ENCODE measurements at regions not wholly inside any gene's neighbourhood (a gene's known extent, or its start where the extent isn't known, plus 50 kb on each side); places are given as distances from the start of the nearest gene placed in this dataset.

DNA sequence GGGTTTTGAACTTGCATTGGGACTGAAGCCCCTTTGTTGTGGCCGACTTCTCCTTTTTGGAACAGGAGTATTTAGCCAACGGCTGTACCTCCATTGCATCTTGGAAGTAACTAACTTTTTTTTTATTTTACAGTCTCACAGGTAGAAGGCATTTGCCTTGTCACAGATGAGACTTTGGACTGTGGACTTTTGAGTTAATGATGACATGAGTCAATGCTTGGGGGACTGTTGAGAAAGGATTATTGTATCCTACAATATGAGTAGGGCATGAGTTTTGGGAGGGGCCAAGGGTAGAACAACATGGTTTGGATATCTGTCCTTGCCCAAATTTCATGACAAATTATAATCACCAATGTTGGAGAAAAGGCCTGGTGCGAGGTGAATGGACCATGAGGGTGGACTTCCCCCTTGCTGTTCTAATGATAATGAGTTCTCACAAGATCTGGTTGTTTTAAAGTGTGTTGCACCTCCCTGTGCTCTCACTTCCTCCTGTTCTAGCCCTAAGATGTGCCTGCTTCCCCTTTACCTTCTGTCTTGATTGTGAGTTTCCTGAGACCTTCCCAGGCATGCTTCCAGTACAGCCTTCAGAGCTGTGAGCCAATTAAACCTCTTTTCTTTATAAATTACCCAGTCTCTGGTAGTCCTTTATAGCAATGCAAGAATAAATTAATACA is 1269.4 kb upstream of the CHAC2 start:
- H3K27ac ChIP-seq (ENCODE audit: low read depth, low read length, poor library complexity, severe bottlenecking): no peak overlapping the region
- ChIA-PET CTCF (no interaction called here), POLR2A (ENCODE audit: low non-redundant PET) (no interaction called here)
- H3K36me3 ChIP-seq (ENCODE audit: insufficient read depth, low read length, poor library complexity, severe bottlenecking): no peaks in the 10 kb centered on the region
- H3K4me1 ChIP-seq (ENCODE audit: insufficient read depth, low read length, poor library complexity, severe bottlenecking): no peaks in the 10 kb centered on the region
- intact Hi-C loops (cut with micrococcal nuclease; ENCODE audit: unreplicated experiment): no loop called here
- no peaks in the 10 kb centered on the region for H3K27me3 ChIP-seq (replicated peaks; ENCODE audit: insufficient read depth, low read depth, low read length, poor library complexity)
- BruUV-seq (replicated peaks): no TSS peak
- no peak overlapping the region for H3K4me3 ChIP-seq (ENCODE audit: low read depth, low read length, poor library complexity, severe bottlenecking)
- H3K9me3 ChIP-seq (ENCODE audit: low read depth, low read length, poor library complexity, severe bottlenecking): no peaks in the 10 kb centered on the region
- no peak for DNase-seq (ENCODE audit: low spot score)
- TF ChIP-seq, protein P1, sequence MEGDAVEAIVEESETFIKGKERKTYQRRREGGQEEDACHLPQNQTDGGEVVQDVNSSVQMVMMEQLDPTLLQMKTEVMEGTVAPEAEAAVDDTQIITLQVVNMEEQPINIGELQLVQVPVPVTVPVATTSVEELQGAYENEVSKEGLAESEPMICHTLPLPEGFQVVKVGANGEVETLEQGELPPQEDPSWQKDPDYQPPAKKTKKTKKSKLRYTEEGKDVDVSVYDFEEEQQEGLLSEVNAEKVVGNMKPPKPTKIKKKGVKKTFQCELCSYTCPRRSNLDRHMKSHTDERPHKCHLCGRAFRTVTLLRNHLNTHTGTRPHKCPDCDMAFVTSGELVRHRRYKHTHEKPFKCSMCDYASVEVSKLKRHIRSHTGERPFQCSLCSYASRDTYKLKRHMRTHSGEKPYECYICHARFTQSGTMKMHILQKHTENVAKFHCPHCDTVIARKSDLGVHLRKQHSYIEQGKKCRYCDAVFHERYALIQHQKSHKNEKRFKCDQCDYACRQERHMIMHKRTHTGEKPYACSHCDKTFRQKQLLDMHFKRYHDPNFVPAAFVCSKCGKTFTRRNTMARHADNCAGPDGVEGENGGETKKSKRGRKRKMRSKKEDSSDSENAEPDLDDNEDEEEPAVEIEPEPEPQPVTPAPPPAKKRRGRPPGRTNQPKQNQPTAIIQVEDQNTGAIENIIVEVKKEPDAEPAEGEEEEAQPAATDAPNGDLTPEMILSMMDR (conservative IDR thresholded peaks at IDR 0.05; ENCODE audit: low read depth, low read length): no peak
- TF ChIP-seq EZH2 (IDR thresholded peaks at IDR 0.05; ENCODE audit: borderline replicate concordance, low read depth, low read length, poor library complexity, severe bottlenecking): no peak

DNA sequence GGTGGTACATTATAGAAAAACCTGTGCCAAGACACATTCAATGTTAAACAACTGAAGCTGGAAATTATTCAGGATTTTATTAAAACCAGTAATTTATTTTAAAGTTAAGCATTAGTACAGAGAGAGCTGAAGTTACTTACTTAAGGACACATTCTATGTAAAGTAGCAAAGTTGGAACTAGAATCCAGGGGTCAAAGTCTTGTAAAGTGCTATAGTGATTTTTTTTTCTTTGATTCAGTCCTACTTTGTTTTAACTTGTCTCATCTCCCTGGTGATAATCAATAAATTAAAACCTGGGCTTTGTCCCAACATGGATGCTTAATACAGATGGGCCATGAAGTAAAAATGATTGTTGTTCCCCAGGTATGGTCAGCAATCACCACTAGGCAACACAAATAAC is 1271.8 kb upstream of the CHAC2 start:
- no peak for DNase-seq (ENCODE audit: low spot score)
- Histone ChIP-seq H3K27me3 (replicated peaks; ENCODE audit: insufficient read depth, low read depth, low read length, poor library complexity) (no peaks in the 10 kb centered on the region), H3K4me3 (ENCODE audit: low read depth, low read length, poor library complexity, severe bottlenecking) (no peak overlapping the region), H3K9me3 (ENCODE audit: low read depth, low read length, poor library complexity, severe bottlenecking) (no peaks in the 10 kb centered on the region), H3K36me3 (ENCODE audit: insufficient read depth, low read length, poor library complexity, severe bottlenecking) (no peaks in the 10 kb centered on the region), H3K27ac (ENCODE audit: low read depth, low read length, poor library complexity, severe bottlenecking) (no peak overlapping the region), H3K4me1 (ENCODE audit: insufficient read depth, low read length, poor library complexity, severe bottlenecking) (no peaks in the 10 kb centered on the region)
- no TSS peak for BruUV-seq (replicated peaks)
- intact Hi-C loops (cut with micrococcal nuclease; ENCODE audit: unreplicated experiment): no loop called here
- ChIA-PET POLR2A (ENCODE audit: low non-redundant PET) (no interaction called here), CTCF (no interaction called here)
- TF ChIP-seq, protein P1 (conservative IDR thresholded peaks at IDR 0.05; ENCODE audit: low read depth, low read length): no peak
- no peak for TF ChIP-seq EZH2 (IDR thresholded peaks at IDR 0.05; ENCODE audit: borderline replicate concordance, low read depth, low read length, poor library complexity, severe bottlenecking)

DNA sequence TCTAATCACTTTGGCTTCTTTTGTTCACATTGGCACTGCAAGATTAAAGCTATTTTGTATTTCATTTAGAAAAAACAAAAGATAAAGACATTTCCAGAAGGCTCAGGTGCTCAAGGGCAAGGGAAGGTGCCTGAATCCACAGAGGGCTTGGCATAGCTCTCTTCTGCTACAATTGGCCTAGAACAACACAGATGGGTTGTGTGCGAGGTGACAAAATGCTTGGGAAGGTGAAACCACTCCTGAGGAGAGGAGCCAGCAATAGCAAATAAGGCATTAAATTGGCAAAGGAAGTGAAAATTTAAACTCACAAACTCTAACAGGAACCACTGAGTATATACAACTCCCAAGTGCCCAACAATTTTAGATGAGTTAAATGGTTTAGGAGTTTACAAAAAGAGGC is 1290.4 kb upstream of the CHAC2 start:
- BruUV-seq (replicated peaks): no TSS peak
- TF ChIP-seq, protein P1 (conservative IDR thresholded peaks at IDR 0.05; ENCODE audit: low read depth, low read length): no peak
- TF ChIP-seq EZH2 (IDR thresholded peaks at IDR 0.05; ENCODE audit: borderline replicate concordance, low read depth, low read length, poor library complexity, severe bottlenecking): no peak
- H3K4me1 ChIP-seq (ENCODE audit: insufficient read depth, low read length, poor library complexity, severe bottlenecking): no peaks in the 10 kb centered on the region
- no peaks in the 10 kb centered on the region for H3K36me3 ChIP-seq (ENCODE audit: insufficient read depth, low read length, poor library complexity, severe bottlenecking)
- intact Hi-C loops (cut with micrococcal nuclease; ENCODE audit: unreplicated experiment): no loop called here
- H3K9me3 ChIP-seq (ENCODE audit: low read depth, low read length, poor library complexity, severe bottlenecking): no peaks in the 10 kb centered on the region
- CTCF ChIA-PET: no interaction called here
- POLR2A ChIA-PET (ENCODE audit: low non-redundant PET): no interaction called here
- no peak for DNase-seq (ENCODE audit: low spot score)
- no peak overlapping the region for H3K4me3 ChIP-seq (ENCODE audit: low read depth, low read length, poor library complexity, severe bottlenecking)
- H3K27me3 ChIP-seq (replicated peaks; ENCODE audit: insufficient read depth, low read depth, low read length, poor library complexity): no peaks in the 10 kb centered on the region
- H3K27ac ChIP-seq (ENCODE audit: low read depth, low read length, poor library complexity, severe bottlenecking): no peak overlapping the region
